Mammary epithelial cell (primary cell): ENCODE measurements at regions not wholly inside any gene's neighbourhood (a gene's known extent, or its start where the extent isn't known, plus 50 kb on each side); places are given as distances from the start of the nearest gene placed in this dataset.

ENCODE experiments used
- CTCF ChIP-seq, 2 donors: IDR thresholded peaks in 1 of 2; conservative IDR thresholded peaks in 1 of 2; 2 replicates each; pipeline ENCODE4 v1.5.1; 2011 to 2012; ENCODE audit warnings: inconsistent platforms in 2 of 2, low read length in 2 of 2, mild to moderate bottlenecking in 2 of 2, control low read depth in 1 of 2, low read depth in 1 of 2; ENCODE audit not compliant: insufficient read depth in 1 of 2; ENCODE audit errors: extremely low read depth in 1 of 2
- EZH2 ChIP-seq: IDR thresholded peaks from 2 replicates; pipeline ENCODE4 v1.6.1; 2012; ENCODE audit warnings: low read length, inconsistent platforms, borderline replicate concordance

GRCh38 chr1:95668165-95668564, 434.2 kb downstream of the RWDD3 start:
- no peak for TF ChIP-seq CTCF (conservative IDR thresholded peaks at IDR 0.05 in 1 of 2, IDR thresholded peaks at IDR 0.05 in 1 of 2; ENCODE audit: extremely low read depth in 1 of 2, insufficient read depth in 1 of 2, low read depth in 1 of 2, low read length in 2 of 2)
- TF ChIP-seq EZH2 = no peak
